ENCODE measurements at regions not wholly inside any gene's neighbourhood (a gene's known extent, or its start where the extent isn't known, plus 50 kb on each side); places are given as distances from the start of the nearest gene placed in this dataset.

DNA sequence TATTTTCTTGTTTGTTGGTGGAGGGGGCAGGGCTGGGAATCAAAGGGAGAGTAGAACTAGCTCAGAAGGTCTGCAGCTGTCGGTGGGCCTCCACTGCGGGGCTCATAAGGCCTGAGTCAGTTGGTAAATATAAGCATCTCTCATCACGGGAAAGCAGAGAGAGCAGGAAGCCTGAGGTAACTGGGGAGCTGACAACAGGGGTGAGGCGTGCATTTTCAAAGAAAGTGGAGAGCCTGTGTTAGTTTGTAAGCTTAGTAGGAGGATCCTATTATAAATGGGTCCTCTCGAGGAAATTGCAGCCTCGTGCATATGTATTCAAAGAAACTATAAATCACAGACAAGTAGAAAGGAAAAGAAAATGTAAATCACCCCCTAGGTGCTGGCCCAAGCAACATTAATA lies 221.0 kb upstream of the CDH13 start:
- TF ChIP-seq, protein P1, sequence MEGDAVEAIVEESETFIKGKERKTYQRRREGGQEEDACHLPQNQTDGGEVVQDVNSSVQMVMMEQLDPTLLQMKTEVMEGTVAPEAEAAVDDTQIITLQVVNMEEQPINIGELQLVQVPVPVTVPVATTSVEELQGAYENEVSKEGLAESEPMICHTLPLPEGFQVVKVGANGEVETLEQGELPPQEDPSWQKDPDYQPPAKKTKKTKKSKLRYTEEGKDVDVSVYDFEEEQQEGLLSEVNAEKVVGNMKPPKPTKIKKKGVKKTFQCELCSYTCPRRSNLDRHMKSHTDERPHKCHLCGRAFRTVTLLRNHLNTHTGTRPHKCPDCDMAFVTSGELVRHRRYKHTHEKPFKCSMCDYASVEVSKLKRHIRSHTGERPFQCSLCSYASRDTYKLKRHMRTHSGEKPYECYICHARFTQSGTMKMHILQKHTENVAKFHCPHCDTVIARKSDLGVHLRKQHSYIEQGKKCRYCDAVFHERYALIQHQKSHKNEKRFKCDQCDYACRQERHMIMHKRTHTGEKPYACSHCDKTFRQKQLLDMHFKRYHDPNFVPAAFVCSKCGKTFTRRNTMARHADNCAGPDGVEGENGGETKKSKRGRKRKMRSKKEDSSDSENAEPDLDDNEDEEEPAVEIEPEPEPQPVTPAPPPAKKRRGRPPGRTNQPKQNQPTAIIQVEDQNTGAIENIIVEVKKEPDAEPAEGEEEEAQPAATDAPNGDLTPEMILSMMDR (IDR thresholded peaks at IDR 0.05), result no peak
- no peak for TF ChIP-seq POLR2A (IDR thresholded peaks at IDR 0.05)

Measured in lower leg skin (tissue), 3 donors.